A549 (cell line): ENCODE measurements at regions not wholly inside any gene's neighbourhood (a gene's known extent, or its start where the extent isn't known, plus 50 kb on each side); places are given as distances from the start of the nearest gene placed in this dataset.

Experiments used
- ATAC-seq, 2 experiments: fragments of 200-7000 bp in 1 of 2; fragments of >200 bp in 1 of 2; cut with Nextera tagmentation in 1 of 2; cut with Tn5 transposase in 1 of 2; 3 replicates each; pipeline versions ENCODE4 v1.8.0 to v1.9.1; 2018 to 2020; ENCODE audit warnings: mild to moderate bottlenecking in 1 of 2, moderate library complexity in 1 of 2
- CTCF ChIA-PET: fragments of 300-600 bp; sonication (Branson Sonifier 250); formaldehyde crosslinking; extraction: SDS; loops from one replicate; lab custom pipeline; 2021; ENCODE audit warnings: antibody characterized with exemption, inconsistent platforms; lab: Yijun Ruan, JAX
- POLR2A ChIA-PET: fragments of 350-600 bp; formaldehyde crosslinking; extraction: SDS; loops from one replicate; lab custom pipeline; 2021; ENCODE audit warnings: antibody characterized with exemption, inconsistent platforms; lab: Yijun Ruan, JAX
- DNase-seq, 2 experiments: peaks; one replicate each; pipeline versions ENCODE4 v3.0.0 to v3.0.0-alpha.2; 2011 to 2016; ENCODE audit warnings: low read depth in 1 of 2, low spot score in 1 of 2
- FAIRE-seq: peaks from 2 replicates; lab custom pipeline; 2011; peaks lifted over from hg19 to GRCh38; lab: Jason Lieb, UNC
- H3K27ac ChIP-seq, 2 experiments: fragments of >200 bp; sonication (Bioruptor Twin); formaldehyde crosslinking; 3 replicates each; pipeline ENCODE4 v1.5.1; 2016 to 2017
- H3K4me1 ChIP-seq: fragments of >200 bp; sonication (Bioruptor Twin); formaldehyde crosslinking; 3 replicates; pipeline ENCODE4 v1.6.1; 2016
- H3K4me2 ChIP-seq: fragments of >200 bp; sonication (Bioruptor Twin); formaldehyde crosslinking; 3 replicates; pipeline ENCODE4 v1.6.1; 2016
- H3K4me3 ChIP-seq: fragments of >200 bp; sonication (Bioruptor Twin); formaldehyde crosslinking; 3 replicates; pipeline ENCODE4 v1.5.1; 2016
- H3K9me3 ChIP-seq: fragments of >200 bp; sonication (Bioruptor Twin); formaldehyde crosslinking; 3 replicates; pipeline ENCODE4 v1.6.1; 2016
- ATOH8 ChIP-seq: fragments of 250-450 bp; sonication (Bioruptor Pico); IDR thresholded peaks from 2 replicates; pipeline ENCODE4 v1.5.0; 2020; ENCODE audit warnings: low read depth, mild to moderate bottlenecking, moderate library complexity
- CEBPB ChIP-seq, 2 experiments: fragments of >200 bp in 1 of 2; sonication (Bioruptor Twin) in 1 of 2; formaldehyde crosslinking in 1 of 2; IDR thresholded peaks; 2 replicates each; pipeline ENCODE4 v1.6.1; 2012 to 2016
- CHD2 ChIP-seq: fragments of 150-350 bp; IDR thresholded peaks from 2 replicates; pipeline ENCODE4 v1.6.1; 2014; ENCODE audit warnings: low read length; ENCODE audit not compliant: partially characterized antibody
- EHF ChIP-seq: fragments of 250-450 bp; sonication (Bioruptor Pico); IDR thresholded peaks from 2 replicates; pipeline ENCODE4 v1.5.0; 2020; ENCODE audit warnings: mild to moderate bottlenecking
- EP300 ChIP-seq, 2 experiments: fragments of >200 bp; sonication (Bioruptor Twin); formaldehyde crosslinking; IDR thresholded peaks; 2 replicates in 1 of 2; 3 replicates in 1 of 2; pipeline ENCODE4 v1.6.1; 2016 to 2017
- FOSL2 ChIP-seq, 2 experiments: fragments of 450-650 bp in 1 of 2; fragments of >200 bp in 1 of 2; sonication (Bioruptor Twin) in 1 of 2; formaldehyde crosslinking; IDR thresholded peaks; 2 replicates each; pipeline versions ENCODE4 v1.5.0 to v1.6.1; 2016 to 2020; ENCODE audit warnings: mild to moderate bottlenecking in 1 of 2, moderate library complexity in 1 of 2
- FOXS1 ChIP-seq: fragments of 250-450 bp; sonication (Bioruptor Pico); IDR thresholded peaks from 2 replicates; pipeline ENCODE4 v1.5.0; 2020; ENCODE audit warnings: mild to moderate bottlenecking, moderate library complexity
- GATA3 ChIP-seq: IDR thresholded peaks from 2 replicates; pipeline ENCODE4 v1.6.1; 2012; ENCODE audit warnings: borderline replicate concordance
- HDAC2 ChIP-seq: fragments of 200-600 bp; sonication (generic); IDR thresholded peaks from 2 replicates; pipeline ENCODE4 v1.6.1; 2016
- HES2 ChIP-seq: fragments of >200 bp; sonication (Bioruptor Twin); formaldehyde crosslinking; IDR thresholded peaks from 2 replicates; pipeline ENCODE4 v1.6.1; 2016
- HMGXB4 ChIP-seq: fragments of 250-450 bp; sonication (Bioruptor Pico); IDR thresholded peaks from 2 replicates; pipeline ENCODE4 v1.5.0; 2021; ENCODE audit warnings: mild to moderate bottlenecking, moderate library complexity, borderline replicate concordance
- HOXB13 ChIP-seq: fragments of 250-450 bp; sonication (Bioruptor Pico); IDR thresholded peaks from 2 replicates; pipeline ENCODE4 v1.5.0; 2020; ENCODE audit warnings: low read depth, mild to moderate bottlenecking, moderate library complexity
- HOXB5 ChIP-seq: fragments of 250-450 bp; sonication (Bioruptor Pico); IDR thresholded peaks from 2 replicates; pipeline ENCODE4 v1.5.0; 2020; ENCODE audit warnings: mild to moderate bottlenecking, moderate library complexity
- JUN ChIP-seq, 2 experiments: fragments of >200 bp; sonication (Bioruptor Twin); formaldehyde crosslinking; IDR thresholded peaks; 2 replicates in 1 of 2; 3 replicates in 1 of 2; pipeline ENCODE4 v1.6.1; 2016 to 2017
- JUNB ChIP-seq: fragments of >200 bp; sonication (Bioruptor Twin); formaldehyde crosslinking; IDR thresholded peaks from 2 replicates; pipeline ENCODE4 v1.6.1; 2016
- KDM1A ChIP-seq: fragments of 200-600 bp; sonication (generic); IDR thresholded peaks from 2 replicates; pipeline ENCODE4 v1.6.1; 2016; ENCODE audit warnings: low read depth, mild to moderate bottlenecking
- MAFK ChIP-seq: fragments of 450-650 bp; IDR thresholded peaks from 2 replicates; pipeline ENCODE4 v1.6.1; 2014; ENCODE audit not compliant: partially characterized antibody
- MAX ChIP-seq: IDR thresholded peaks from 2 replicates; pipeline ENCODE4 v1.6.1; 2012
- MAZ ChIP-seq: fragments of 150-350 bp; IDR thresholded peaks from 2 replicates; pipeline ENCODE4 v1.6.1; 2014; ENCODE audit warnings: antibody characterized with exemption, low read depth, low read length, borderline replicate concordance
- NFE2L2 ChIP-seq: fragments of 150-350 bp; conservative IDR thresholded peaks from 2 replicates; pipeline ENCODE4 v1.6.1; 2014; ENCODE audit warnings: low read length
- POLR2AphosphoS2 ChIP-seq: conservative IDR thresholded peaks from 2 replicates; pipeline ENCODE4 v1.6.1; 2012; ENCODE audit warnings: low read length, improper control_type of control experiment, inconsistent platforms
- RARB ChIP-seq: fragments of 250-450 bp; sonication (Bioruptor Pico); IDR thresholded peaks from 2 replicates; pipeline ENCODE4 v1.8.0; 2021; ENCODE audit warnings: mild to moderate bottlenecking, moderate library complexity
- RCOR1 ChIP-seq: fragments of 150-350 bp; IDR thresholded peaks from 2 replicates; pipeline ENCODE4 v1.6.1; 2014; ENCODE audit warnings: antibody characterized with exemption, low read length, low read depth
- REST ChIP-seq: fragments of 200-600 bp; sonication (generic); IDR thresholded peaks from 2 replicates; pipeline ENCODE4 v1.6.1; 2016; ENCODE audit warnings: antibody characterized with exemption, mild to moderate bottlenecking, moderate library complexity
- RFX5 ChIP-seq: fragments of 450-650 bp; IDR thresholded peaks from 2 replicates; pipeline ENCODE4 v1.7.1; 2014; ENCODE audit warnings: antibody characterized with exemption, mild to moderate bottlenecking, moderate library complexity
- USF2 ChIP-seq: fragments of 450-650 bp; IDR thresholded peaks from 2 replicates; pipeline ENCODE4 v1.6.1; 2014; ENCODE audit warnings: antibody characterized with exemption
- ZC3H11A ChIP-seq: fragments of 450-650 bp; IDR thresholded peaks from 2 replicates; pipeline ENCODE4 v1.6.1; 2014; ENCODE audit warnings: antibody characterized with exemption, mild to moderate bottlenecking
- ZFP36 ChIP-seq: fragments of 450-650 bp; IDR thresholded peaks from 2 replicates; pipeline ENCODE4 v1.6.1; 2014; ENCODE audit warnings: borderline replicate concordance; ENCODE audit not compliant: partially characterized antibody
- WGBS: methylation state at CpG from one replicate; pipeline ENCODE4 v1.1.6; 2017; ENCODE audit errors: missing lambda C conversion rate; 5-methylcytosine and 5-hydroxymethylcytosine counted together

GRCh38 chr10:129386415-129387257 lies 80.4 kb upstream of the MGMT start:
- TF ChIP-seq HOXB5 (CRISPR knock-in tag) (no peak), HOXB13 (no peak), ZC3H11A (no peak), NFE2L2 (no peak), ATOH8 (CRISPR knock-in tag) (no peak), JUN (IDR thresholded peaks at IDR 0.05) (no peak), EHF (CRISPR knock-in tag) (no peak), REST (no peak), GATA3 (no peak), POLR2AphosphoS2 (no peak), JUNB (no peak), RFX5 (no peak), HES2 (no peak), RCOR1 (no peak)
- no peak overlapping the region for H3K27ac ChIP-seq
- WGBS = 16% methylated on average over 6 of the region's 6 CpGs

GRCh38 chr10:129387258-129387525 lies 79.8 kb upstream of the MGMT start:
- CTCF ChIA-PET = no interaction called here
- no peak for ATAC-seq
- H3K4me2 ChIP-seq = no peak overlapping the region
- no peak for TF ChIP-seq GATA3
- TF ChIP-seq, all 56 proteins: peak for 0
- H3K4me3 ChIP-seq = no peak overlapping the region
- 2% methylated on average over 4 of the region's 5 CpGs for WGBS
- DNase-seq (no peak), FAIRE-seq (no peak)
- POLR2A ChIA-PET = no interaction called here
- no peak overlapping the region for H3K27ac ChIP-seq
- no peaks in the 10 kb centered on the region for H3K9me3 ChIP-seq
- H3K4me1 ChIP-seq = no peaks in the 10 kb centered on the region

More at GRCh38 chr10:129386415-129387257, 80.4 kb upstream of the MGMT start:
- Histone ChIP-seq H3K4me1 (no peaks in the 10 kb centered on the region), H3K9me3 (no peaks in the 10 kb centered on the region), H3K4me3 (no peak overlapping the region), H3K4me2 (no peak overlapping the region)
- ChIA-PET CTCF (no interaction called here), POLR2A (no interaction called here)
- FAIRE-seq (no peak), ATAC-seq (no peak), DNase-seq (no peak)

GRCh38 chr10:129388435-129388834 lies 78.6 kb upstream of the MGMT start:
- TF ChIP-seq USF2 (no peak), NFE2L2 (no peak), CHD2 (no peak), FOSL2 (IDR thresholded peaks at IDR 0.05) (no peak), FOSL2 (CRISPR knock-in tag; IDR thresholded peaks at IDR 0.05) (no peak), MAZ (no peak), KDM1A (no peak), MAFK (no peak), FOXS1 (CRISPR knock-in tag) (no peak), HDAC2 (no peak), ZFP36 (no peak), HMGXB4 (CRISPR knock-in tag) (no peak), MAX (no peak), CEBPB (IDR thresholded peaks at IDR 0.05) (no peak), HOXB5 (CRISPR knock-in tag) (no peak), RARB (CRISPR knock-in tag) (no peak), EP300 (IDR thresholded peaks at IDR 0.05) (no peak)
- H3K27ac ChIP-seq = no peak overlapping the region
- POLR2A ChIA-PET = no interaction called here
- CTCF ChIA-PET = no interaction called here
- ATAC-seq (no peak), FAIRE-seq (no peak), DNase-seq (no peak)
- no peak overlapping the region for H3K4me2 ChIP-seq
- no peaks in the 10 kb centered on the region for H3K4me1 ChIP-seq
- no peak overlapping the region for H3K4me3 ChIP-seq
- 8% methylated on average over 7 of the region's 7 CpGs for WGBS
- H3K9me3 ChIP-seq = no peaks in the 10 kb centered on the region
